HG02840 (cell line): ENCODE measurements at regions not wholly inside any gene's neighbourhood (a gene's known extent, or its start where the extent isn't known, plus 50 kb on each side); places are given as distances from the start of the nearest gene placed in this dataset.

Source experiments
- ATAC-seq: cut with Tn5 transposase; IDR thresholded peaks from one replicate; pipeline ENCODE4 v1.9.1; 2021; ENCODE audit warnings: mild to moderate bottlenecking, moderate library complexity, moderate number of reproducible peaks; ENCODE audit not compliant: unreplicated experiment, low FRiP score

- ATAC-seq = no peak
These were observed 268.9 kb downstream of the ZNF608 start for GRCh38 chr5:124477577-124477976.

DNA sequence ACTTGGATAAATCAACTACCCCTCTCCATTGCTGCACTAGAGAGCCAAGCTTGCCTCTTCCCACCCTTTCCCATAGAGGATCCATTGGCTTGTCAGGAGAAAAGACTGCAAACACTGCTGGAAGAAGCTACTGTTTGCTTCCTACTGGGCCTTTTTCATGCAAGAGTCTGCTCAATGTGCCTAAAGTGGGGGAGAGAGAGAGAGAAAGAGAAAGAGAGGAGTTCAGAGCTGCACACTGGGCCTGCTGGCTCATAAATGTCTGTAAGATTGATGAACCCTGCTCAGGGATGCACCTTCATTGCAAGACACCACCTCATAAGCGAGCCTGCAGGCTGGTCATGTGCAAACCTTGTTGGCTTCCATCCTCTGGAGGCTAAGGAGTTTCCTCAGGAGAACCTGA lies 269.4 kb downstream of the ZNF608 start:
- ATAC-seq = no peak

DNA sequence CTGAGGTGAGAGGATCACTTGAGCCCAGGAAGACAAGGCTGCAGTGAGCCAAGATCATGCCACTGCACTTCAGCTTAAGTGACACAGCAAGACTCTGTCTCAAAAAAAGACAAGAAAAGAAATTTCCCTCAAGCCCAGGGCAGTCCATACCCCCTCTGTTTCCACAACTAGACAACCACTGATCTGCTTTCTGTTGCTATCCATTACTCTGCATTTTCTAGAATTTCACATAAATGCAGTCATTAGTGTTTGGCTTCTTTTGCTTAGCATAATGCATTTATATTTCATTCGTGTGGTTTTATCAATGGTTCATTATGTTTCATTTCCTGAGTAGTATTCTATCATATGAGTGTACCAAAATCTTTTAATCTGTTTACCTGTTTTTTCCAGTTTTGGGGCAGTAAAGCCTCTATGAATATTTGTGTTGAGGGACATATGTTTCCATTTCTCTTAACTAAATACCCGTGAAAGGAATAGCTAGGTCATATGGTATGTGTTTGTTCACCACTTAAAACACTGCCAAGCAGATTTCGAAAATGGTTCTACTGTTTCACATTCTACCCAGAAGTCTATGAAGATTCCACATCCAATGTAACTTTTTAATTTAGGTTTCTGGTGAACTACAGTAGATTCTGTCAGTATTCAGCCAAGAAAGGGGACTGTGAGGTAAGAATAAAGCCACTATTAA lies 271.8 kb downstream of the ZNF608 start:
- no peak for ATAC-seq

- ATAC-seq = no peak
These were observed 277.6 kb downstream of the ZNF608 start for GRCh38 chr5:124468671-124469411.

DNA sequence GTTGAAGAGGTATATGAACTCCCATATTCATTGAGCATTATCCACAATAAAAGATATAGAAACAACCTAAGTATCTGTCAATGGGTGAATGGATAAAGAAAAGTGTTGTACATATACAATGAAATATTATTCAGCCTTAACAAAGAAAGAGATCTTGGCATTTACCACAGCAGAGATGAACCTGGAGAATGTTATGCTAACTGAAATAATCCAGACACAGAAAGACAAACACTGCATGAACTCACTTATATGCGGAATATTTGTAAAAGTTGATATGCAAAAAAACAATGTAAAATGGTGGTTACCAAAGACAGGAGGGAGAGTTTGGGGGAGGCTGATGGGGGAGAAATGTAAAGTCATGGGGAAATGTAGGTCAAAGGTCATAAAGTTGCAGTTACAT lies 278.7 kb downstream of the ZNF608 start:
- no peak for ATAC-seq

- no peak for ATAC-seq
These were observed 280.4 kb downstream of the ZNF608 start for GRCh38 chr5:124466011-124466410.

- ATAC-seq = no peak
These were observed 282.6 kb downstream of the ZNF608 start for GRCh38 chr5:124463851-124464250.

DNA sequence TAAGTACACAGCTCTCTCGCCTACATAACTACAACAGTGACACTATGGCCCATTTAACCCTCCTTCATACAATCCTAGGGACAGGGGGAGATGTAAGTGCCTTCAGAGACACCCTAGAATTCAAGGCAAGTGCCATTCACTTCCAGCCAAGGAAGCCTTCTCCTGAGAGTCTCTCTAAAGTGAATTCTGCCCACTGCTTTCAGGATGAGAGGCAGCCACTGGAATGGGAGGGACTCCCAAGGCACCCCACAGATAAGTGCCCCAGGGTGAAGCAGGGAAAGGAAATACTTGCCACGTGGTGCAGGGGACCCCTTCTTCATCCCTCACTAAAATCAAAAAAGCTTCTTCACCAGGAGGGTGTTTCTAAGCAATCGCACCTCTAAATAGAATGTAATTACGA lies 283.7 kb downstream of the ZNF608 start:
- ATAC-seq = no peak

GRCh38 chr5:124461941-124462340 lies 284.5 kb downstream of the ZNF608 start:
- no peak for ATAC-seq

DNA sequence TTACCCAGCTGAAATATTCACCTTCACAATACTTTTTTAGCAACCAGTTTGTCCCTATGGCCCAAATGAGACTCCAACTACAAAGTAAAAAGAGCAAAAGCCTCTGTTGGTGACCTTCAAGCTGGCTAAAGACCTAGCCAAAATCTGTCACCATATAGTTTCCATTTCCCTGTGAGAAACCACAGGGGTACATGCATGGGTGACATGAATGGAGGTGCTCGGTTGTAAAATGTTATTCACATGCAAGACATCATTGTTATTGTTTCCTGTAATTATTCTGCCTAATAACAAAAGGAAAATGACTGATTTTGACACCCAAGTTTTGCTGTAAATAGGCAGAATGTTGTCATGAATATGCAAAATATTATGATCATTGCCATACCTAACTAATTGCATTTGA lies 285.3 kb downstream of the ZNF608 start:
- ATAC-seq = no peak

- no peak for ATAC-seq
These were observed 285.8 kb downstream of the ZNF608 start for GRCh38 chr5:124460642-124461041.

GRCh38 chr5:124459984-124460383 lies 286.5 kb downstream of the ZNF608 start:
- ATAC-seq = no peak

GRCh38 chr5:124457901-124458300 lies 288.5 kb downstream of the ZNF608 start:
- ATAC-seq = no peak

GRCh38 chr5:124457101-124457500 lies 289.3 kb downstream of the ZNF608 start:
- ATAC-seq = no peak

- ATAC-seq = no peak
These were observed 290.2 kb downstream of the ZNF608 start for GRCh38 chr5:124456249-124456648.

- no peak for ATAC-seq
These were observed 292.4 kb downstream of the ZNF608 start for GRCh38 chr5:124454081-124454480.

- peak; percentile 92 for ATAC-seq
These were observed 293.0 kb downstream of the ZNF608 start for GRCh38 chr5:124453221-124454051.

DNA sequence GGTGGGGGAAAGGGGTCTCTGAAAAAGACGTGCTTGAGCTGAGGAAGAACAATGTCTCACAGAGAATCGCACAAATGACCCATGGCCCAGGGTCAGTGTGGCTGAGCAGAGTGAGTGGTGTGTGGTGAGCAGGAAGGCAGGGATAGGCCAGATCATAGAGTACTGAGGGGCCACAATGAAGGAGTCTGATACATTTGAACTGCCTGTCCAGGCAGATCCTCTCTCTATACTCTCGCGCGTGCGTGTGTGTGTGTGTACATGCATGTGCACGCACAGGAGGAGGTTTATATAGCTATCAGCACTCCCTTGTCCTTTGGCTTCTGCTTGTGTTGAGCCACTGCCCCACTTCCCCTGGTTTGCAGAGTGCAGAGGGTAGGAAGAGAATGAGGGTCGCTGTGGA lies 294.0 kb downstream of the ZNF608 start:
- ATAC-seq = no peak

DNA sequence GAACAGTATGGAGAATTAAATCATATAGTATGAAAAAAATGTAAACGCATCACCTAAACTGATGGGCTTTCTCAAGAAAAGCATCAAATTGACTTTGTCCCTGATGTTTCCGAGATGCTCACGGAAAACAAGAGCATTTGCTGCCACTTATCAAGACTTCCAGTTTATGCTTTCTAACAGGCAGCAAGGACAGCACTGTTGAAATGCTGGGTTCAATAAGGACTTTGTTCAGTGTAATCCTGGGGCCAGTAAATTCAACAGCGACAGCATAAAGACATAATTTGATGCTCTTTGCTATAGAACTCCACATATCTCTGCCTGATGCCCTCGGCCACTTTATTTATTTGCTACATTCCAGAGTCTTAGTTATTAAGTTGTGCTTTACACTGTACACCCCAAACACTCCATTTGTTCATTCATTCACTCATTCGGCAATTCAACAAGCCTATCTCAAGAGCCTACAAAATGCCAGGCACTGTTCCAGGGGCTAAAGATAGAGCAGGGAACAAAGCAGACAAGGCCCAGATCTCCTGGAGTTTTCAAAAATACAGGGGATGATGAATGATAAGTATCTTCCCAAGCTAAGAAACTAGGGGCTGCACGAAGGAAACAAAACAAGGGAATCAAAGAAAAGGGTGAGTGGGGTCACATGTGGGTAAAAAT lies 294.6 kb downstream of the ZNF608 start:
- no peak for ATAC-seq

DNA sequence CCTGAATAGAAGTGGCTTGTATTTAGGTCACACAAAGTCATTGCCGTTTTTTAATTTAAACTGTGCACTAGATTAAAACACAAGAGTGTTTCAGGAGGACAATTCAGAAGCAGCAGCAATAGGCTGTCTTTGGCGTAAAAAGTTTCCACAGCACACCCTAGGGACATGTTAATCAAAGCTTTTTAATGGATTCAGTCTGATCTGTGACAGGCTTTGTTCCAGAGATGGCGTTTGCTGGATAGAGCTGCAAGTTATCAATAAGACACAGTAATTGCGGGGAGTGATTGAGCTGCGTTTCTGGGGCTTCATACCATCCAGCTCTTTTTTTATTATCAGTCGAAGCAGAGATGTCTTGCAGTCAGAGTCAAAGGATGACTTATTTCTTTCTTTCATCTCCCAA lies 300.3 kb downstream of the ZNF608 start:
- ATAC-seq = no peak
